ENCODE measurements at regions not wholly inside any gene's neighbourhood (a gene's known extent, or its start where the extent isn't known, plus 50 kb on each side); places are given as distances from the start of the nearest gene placed in this dataset.

DNA sequence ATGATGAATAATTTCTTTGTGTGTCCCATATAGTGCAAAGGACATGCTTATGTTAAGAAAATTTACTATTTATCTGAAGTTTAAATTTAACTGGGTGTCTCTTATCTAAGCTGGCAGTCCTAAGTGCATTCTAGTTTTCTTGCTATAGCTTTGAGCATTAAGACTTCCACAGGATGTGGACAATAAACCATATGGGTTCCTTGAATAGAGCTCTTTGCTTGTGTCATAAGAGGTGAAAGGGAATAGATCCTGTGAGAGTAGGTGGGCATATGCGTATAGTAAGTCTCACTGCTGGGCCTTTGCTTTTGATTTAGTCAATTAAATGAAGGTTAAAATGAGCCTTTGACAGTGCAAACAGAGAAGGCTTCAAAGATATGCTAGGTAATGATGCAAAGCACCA is 223.4 kb upstream of the GYPA start:
- CTCF ChIA-PET (ENCODE audit: partially characterized antibody) = interaction anchor here (0.6 to 1.2 kb wide), 3 partner anchors 11 to 336 kb away, joined by 3 to 4 read pairs (median 3); no protein-coding TSS in a partner anchor
- H4K5ac ChIP-seq (ENCODE audit: insufficient read length, low read depth, low read length) = no peak overlapping the region
- H2AFZ ChIP-seq (ENCODE audit: low read length) = no peak overlapping the region
- TF ChIP-seq RAD21 (IDR thresholded peaks at IDR 0.05 in 1 of 2, conservative IDR thresholded peaks at IDR 0.05 in 1 of 2; ENCODE audit: low read depth in 2 of 2, low read length in 2 of 2) (no peak), MAX (IDR thresholded peaks at IDR 0.05) (no peak), E2F6 (IDR thresholded peaks at IDR 0.05) (no peak)

More for the DNA sequence above, 223.4 kb upstream of the GYPA start:
- Histone ChIP-seq H3K23ac (ENCODE audit: insufficient read length) (no peak overlapping the region), H2BK15ac (ENCODE audit: low read length) (no peak overlapping the region), H3K27ac (ENCODE audit: low read depth, low read length) (no peak overlapping the region), H3K4me3 (ENCODE audit: extremely low read depth in 1 of 4, insufficient read depth in 2 of 4, low read depth in 3 of 4, low read length in 4 of 4) (no peak overlapping the region), H3K27me3 (replicated peaks in 1 of 4; ENCODE audit: control insufficient read depth in 3 of 4, extremely low read depth in 1 of 4, insufficient read depth in 3 of 4, low read length in 3 of 4) (no peaks in the 10 kb centered on the region), H4K91ac (replicated peaks; ENCODE audit: insufficient read length, low read length) (no peak overlapping the region), H2BK20ac (ENCODE audit: low read length) (no peak overlapping the region), H3K79me2 (ENCODE audit: control insufficient read depth in 1 of 2, insufficient read depth in 2 of 2, low read length in 2 of 2) (no peaks in the 10 kb centered on the region), H3K79me1 (ENCODE audit: low read depth, low read length) (no peaks in the 10 kb centered on the region), H3K9me3 (ENCODE audit: insufficient read depth in 2 of 2, low read depth in 1 of 2, low read length in 1 of 2) (no peaks in the 10 kb centered on the region), H3K23me2 (ENCODE audit: low read depth, low read length) (no peaks in the 10 kb centered on the region), H3K4me1 (replicated peaks in 1 of 4; ENCODE audit: control insufficient read depth in 3 of 4, insufficient read depth in 4 of 4, low read length in 3 of 4) (no peaks in the 10 kb centered on the region), H3K14ac (ENCODE audit: insufficient read length) (no peak overlapping the region), H3K36me3 (ENCODE audit: control insufficient read depth in 2 of 4, insufficient read depth in 4 of 4, low read length in 3 of 4) (no peaks in the 10 kb centered on the region), H3K9ac (replicated peaks in 1 of 4; ENCODE audit: extremely low read depth in 1 of 4, low read depth in 3 of 4, low read length in 3 of 4) (no peak overlapping the region), H2BK5ac (ENCODE audit: low read depth, low read length) (no peak overlapping the region), H3K4me2 (ENCODE audit: insufficient read depth in 1 of 2, low read depth in 2 of 2, low read length in 2 of 2) (no peak overlapping the region), H2AK5ac (ENCODE audit: low read depth, low read length) (no peak overlapping the region), H2BK12ac (ENCODE audit: low read depth, low read length) (no peak overlapping the region), H4K8ac (ENCODE audit: extremely low read depth, insufficient read depth, low read length) (no peak overlapping the region), H3K56ac (replicated peaks; ENCODE audit: insufficient read length, low read depth, low read length) (no peak overlapping the region), H3K18ac (ENCODE audit: extremely low read depth, low read length) (no peak overlapping the region), H2BK120ac (replicated peaks; ENCODE audit: low read depth, low read length) (no peak overlapping the region), H3K4ac (replicated peaks; ENCODE audit: insufficient read length, low read depth, low read length) (no peak overlapping the region), H4K20me1 (replicated peaks in 1 of 2; ENCODE audit: control insufficient read depth in 1 of 2, insufficient read depth in 2 of 2, low read length in 2 of 2) (no peaks in the 10 kb centered on the region)
- WGBS, 2 experiments (ENCODE audit: extremely low coverage in 1 of 2, insufficient coverage in 1 of 2, insufficient read length in 1 of 2, insufficient replicate concordance in 2 of 2, low coverage in 1 of 2, low lambda C conversion rate in 2 of 2, missing lambda C conversion rate in 1 of 2) = 100% methylated on average over 1 of the region's 1 CpG; no CpG with 5 or more reads in 1 of the 2 experiments
- FAIRE-seq (no peak), DNase-seq (ENCODE audit: low read depth in 1 of 2, low spot score in 2 of 2) (no peak)
- POLR2A ChIA-PET (ENCODE audit: partially characterized antibody) = no interaction called here

Measured in H1 (cell line).